Karpas-422 (cell line): ENCODE measurements at regions not wholly inside any gene's neighbourhood (a gene's known extent, or its start where the extent isn't known, plus 50 kb on each side); places are given as distances from the start of the nearest gene placed in this dataset.
"Not testable (repeated sequence)": the region's sequence is repeated elsewhere in the genome, so short reads cannot be mapped to it uniquely, and the experiment has no call there.

ENCODE experiments used
- DNase-seq: peaks from one replicate; pipeline ENCODE4 v3.0.0-alpha.2; 2015
- H2AFZ ChIP-seq: fragments of 200-600 bp; sonication (generic); 2 replicates; pipeline ENCODE4 v1.6.1; 2014; ENCODE audit warnings: antibody characterized with exemption, low read length, mixed read lengths
- H3K27ac ChIP-seq: fragments of 200-600 bp; sonication (generic); 2 replicates; pipeline ENCODE4 v1.5.1; 2014; ENCODE audit warnings: mild to moderate bottlenecking, low read length, moderate library complexity
- H3K27me3 ChIP-seq: fragments of 200-600 bp; sonication (generic); 2 replicates; pipeline ENCODE4 v1.6.1; 2014; ENCODE audit warnings: low read length, mixed read lengths
- H3K36me3 ChIP-seq: fragments of 200-600 bp; sonication (generic); 2 replicates; pipeline ENCODE4 v1.6.1; 2014; ENCODE audit warnings: low read length, mixed read lengths; ENCODE audit not compliant: insufficient read depth
- H3K4me1 ChIP-seq: fragments of 200-600 bp; sonication (generic); 2 replicates; pipeline ENCODE4 v1.6.1; 2014; ENCODE audit warnings: mild to moderate bottlenecking, low read length, mixed read lengths
- H3K4me2 ChIP-seq: fragments of 200-600 bp; sonication (generic); 2 replicates; pipeline ENCODE4 v1.6.1; 2014; ENCODE audit warnings: low read length, low read depth, mild to moderate bottlenecking; ENCODE audit not compliant: poor library complexity, severe bottlenecking
- H3K4me3 ChIP-seq: fragments of 200-600 bp; sonication (generic); 2 replicates; pipeline ENCODE4 v1.5.1; 2014; ENCODE audit warnings: mild to moderate bottlenecking, antibody characterized with exemption, low read length, mixed read lengths
- H3K79me2 ChIP-seq: fragments of 200-600 bp; sonication (generic); 2 replicates; pipeline ENCODE4 v1.6.1; 2014; ENCODE audit warnings: mild to moderate bottlenecking, low read length, mixed read lengths
- H3K9ac ChIP-seq: fragments of 200-600 bp; sonication (generic); 2 replicates; pipeline ENCODE4 v1.6.0; 2014; ENCODE audit warnings: low read length
- H3K9me2 ChIP-seq: fragments of 200-600 bp; sonication (generic), shearing (Covaris generic); replicated peaks from 2 replicates; pipeline ENCODE4 v1.6.0; 2014; ENCODE audit warnings: mild to moderate bottlenecking, low read length, moderate library complexity; ENCODE audit not compliant: insufficient read depth
- H3K9me3 ChIP-seq: fragments of 300-700, 200-600 bp; sonication (generic); 2 replicates; pipeline ENCODE4 v1.6.1; 2014; ENCODE audit warnings: low read length, mixed read lengths
- H4K20me1 ChIP-seq: fragments of 200-600 bp; sonication (generic); 2 replicates; pipeline ENCODE4 v1.6.1; 2014; ENCODE audit warnings: mild to moderate bottlenecking, antibody characterized with exemption, low read length, low read depth; ENCODE audit not compliant: insufficient read depth

GRCh38 chr5:98016771-98017170, 756.7 kb upstream of the RGMB start:
- Histone ChIP-seq H2AFZ (no peak overlapping the region), H3K9ac (no peak overlapping the region), H3K36me3 (no peaks in the 10 kb centered on the region), H3K79me2 (no peaks in the 10 kb centered on the region), H4K20me1 (no peaks in the 10 kb centered on the region), H3K4me1 (no peaks in the 10 kb centered on the region), H3K4me2 (no peak overlapping the region), H3K27me3 (no peaks in the 10 kb centered on the region), H3K4me3 (no peak overlapping the region), H3K9me3 (no peaks in the 10 kb centered on the region), H3K27ac (no peak overlapping the region), H3K9me2 (0 out of 2 replicates have a peak, but pooled peaks cover 2% of the 10 kb centered on the region)
- no peak for DNase-seq

DNA sequence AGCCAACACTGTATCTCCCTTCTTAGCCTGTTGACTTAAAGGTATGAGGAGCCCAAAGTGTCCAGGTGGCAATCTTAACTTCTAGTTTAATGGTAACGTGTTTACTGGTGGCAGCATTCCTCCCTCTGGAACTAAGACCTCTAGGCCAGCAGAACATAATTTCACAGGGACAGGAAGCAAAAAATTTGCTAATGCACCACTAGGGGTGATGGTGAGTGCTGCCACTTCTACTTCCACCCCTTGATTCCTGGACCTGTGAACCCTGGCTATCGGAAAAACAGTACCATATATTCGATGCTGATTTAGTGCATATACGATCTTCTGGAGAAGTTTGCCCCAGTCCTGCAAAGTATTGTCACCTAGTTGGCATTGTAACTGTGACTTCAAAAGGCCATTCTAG, 743.2 kb upstream of the RGMB start:
- not testable (repeated sequence) for H4K20me1 ChIP-seq

GRCh38 chr5:98031036-98031435, 742.4 kb upstream of the RGMB start:
- H3K9me2 ChIP-seq, H2AFZ ChIP-seq, H3K4me1 ChIP-seq, H3K27me3 ChIP-seq, H3K9ac ChIP-seq, H3K79me2 ChIP-seq, H3K27ac ChIP-seq, DNase-seq, H4K20me1 ChIP-seq, H3K36me3 ChIP-seq, H3K4me3 ChIP-seq, H3K4me2 ChIP-seq, H3K9me3 ChIP-seq: not testable (repeated sequence)

More for the DNA sequence above, 743.2 kb upstream of the RGMB start:
- not testable (repeated sequence) for H3K36me3 ChIP-seq, DNase-seq, H3K27me3 ChIP-seq, H3K9ac ChIP-seq, H3K4me1 ChIP-seq, H2AFZ ChIP-seq, H3K4me2 ChIP-seq, H3K4me3 ChIP-seq, H3K9me2 ChIP-seq, H3K9me3 ChIP-seq, H3K27ac ChIP-seq, H3K79me2 ChIP-seq

DNA sequence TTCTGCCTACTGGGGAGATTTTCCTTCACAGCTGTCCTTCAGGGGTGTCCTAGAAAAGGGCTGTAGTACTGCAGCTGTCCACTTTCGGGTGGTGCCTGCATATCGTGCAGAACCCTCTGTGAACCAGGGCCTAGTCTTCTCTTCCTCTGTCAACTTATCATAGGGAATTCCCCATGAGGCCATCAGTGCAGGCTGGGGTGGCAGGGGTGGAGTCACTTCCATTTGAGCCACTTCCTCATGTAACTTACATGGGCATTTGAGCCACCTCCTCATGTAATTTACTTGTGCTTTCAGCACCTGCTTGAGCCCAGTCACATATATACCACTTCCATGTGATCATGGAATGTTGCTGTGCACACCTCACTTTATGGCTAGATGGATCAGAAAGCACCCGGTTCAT, 742.0 kb upstream of the RGMB start:
- no peaks in the 10 kb centered on the region for H3K36me3 ChIP-seq
- no peaks in the 10 kb centered on the region for H3K9me2 ChIP-seq
- H2AFZ ChIP-seq = no peak overlapping the region
- no peaks in the 10 kb centered on the region for H3K79me2 ChIP-seq
- H3K4me1 ChIP-seq = no peaks in the 10 kb centered on the region
- no peak overlapping the region for H3K4me3 ChIP-seq
- no peaks in the 10 kb centered on the region for H4K20me1 ChIP-seq
- H3K9ac ChIP-seq = no peak overlapping the region
- no peak overlapping the region for H3K27ac ChIP-seq
- no peak for DNase-seq
- H3K9me3 ChIP-seq = no peaks in the 10 kb centered on the region
- no peak overlapping the region for H3K4me2 ChIP-seq
- H3K27me3 ChIP-seq = no peaks in the 10 kb centered on the region

GRCh38 chr5:98031926-98032325, 741.5 kb upstream of the RGMB start:
- no peak for DNase-seq
- Histone ChIP-seq H3K4me3 (no peak overlapping the region), H3K9me2 (no peaks in the 10 kb centered on the region), H4K20me1 (no peaks in the 10 kb centered on the region), H2AFZ (no peak overlapping the region), H3K79me2 (no peaks in the 10 kb centered on the region), H3K9ac (no peak overlapping the region), H3K9me3 (no peaks in the 10 kb centered on the region), H3K36me3 (no peaks in the 10 kb centered on the region), H3K27ac (no peak overlapping the region), H3K27me3 (no peaks in the 10 kb centered on the region), H3K4me2 (no peak overlapping the region), H3K4me1 (no peaks in the 10 kb centered on the region)

DNA sequence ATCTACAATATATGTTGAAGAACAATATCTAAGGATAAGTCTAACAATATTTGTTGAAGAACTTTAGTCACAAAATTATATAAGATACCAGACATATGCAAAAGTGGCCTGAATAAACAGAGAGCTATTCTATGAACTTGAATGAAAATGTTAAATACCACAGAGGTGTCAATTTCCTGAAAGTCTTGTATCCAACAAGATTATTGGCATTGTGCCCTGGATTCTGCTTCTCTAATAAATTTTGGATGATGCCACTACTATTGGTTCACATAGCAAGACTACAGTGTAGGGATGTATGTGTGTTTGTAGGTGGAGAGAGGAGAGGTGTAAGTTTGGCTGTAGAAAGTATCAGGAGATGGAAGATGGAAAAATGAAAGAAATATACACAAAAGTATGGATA, 731.8 kb upstream of the RGMB start:
- Histone ChIP-seq H4K20me1 (no peaks in the 10 kb centered on the region), H3K36me3 (no peaks in the 10 kb centered on the region), H3K9me2 (no peaks in the 10 kb centered on the region), H3K9me3 (no peaks in the 10 kb centered on the region), H3K4me1 (no peaks in the 10 kb centered on the region), H3K27me3 (no peaks in the 10 kb centered on the region), H3K79me2 (no peaks in the 10 kb centered on the region), H3K4me2 (no peak overlapping the region), H3K27ac (no peak overlapping the region), H3K9ac (no peak overlapping the region), H2AFZ (no peak overlapping the region), H3K4me3 (no peak overlapping the region)
- DNase-seq = no peak

DNA sequence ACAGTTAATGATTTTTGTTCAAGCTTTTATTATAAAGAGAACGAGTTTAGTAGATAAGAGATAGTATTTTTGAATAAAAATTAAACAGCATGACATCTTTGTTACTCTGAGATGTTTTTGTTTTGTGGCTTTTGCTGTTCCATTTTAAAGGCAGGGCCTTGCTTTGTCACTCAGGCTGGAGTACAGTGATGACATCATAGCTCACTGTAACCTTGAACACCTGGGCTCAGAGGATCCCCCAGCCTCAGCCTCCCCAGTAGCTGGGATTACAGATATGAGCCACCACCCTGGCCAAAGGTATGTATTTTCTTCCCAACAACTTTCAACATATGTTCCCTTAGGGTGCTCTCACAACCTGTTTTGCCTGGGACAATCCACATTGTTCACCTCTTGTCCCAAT, 730.9 kb upstream of the RGMB start:
- H3K9me2 ChIP-seq = no peaks in the 10 kb centered on the region
- no peaks in the 10 kb centered on the region for H3K79me2 ChIP-seq
- no peak overlapping the region for H3K27ac ChIP-seq
- H3K4me2 ChIP-seq = no peak overlapping the region
- no peaks in the 10 kb centered on the region for H3K4me1 ChIP-seq
- H2AFZ ChIP-seq = no peak overlapping the region
- no peaks in the 10 kb centered on the region for H3K9me3 ChIP-seq
- no peaks in the 10 kb centered on the region for H4K20me1 ChIP-seq
- H3K4me3 ChIP-seq = no peak overlapping the region
- no peak for DNase-seq
- H3K27me3 ChIP-seq = no peaks in the 10 kb centered on the region
- no peak overlapping the region for H3K9ac ChIP-seq
- H3K36me3 ChIP-seq = no peaks in the 10 kb centered on the region

DNA sequence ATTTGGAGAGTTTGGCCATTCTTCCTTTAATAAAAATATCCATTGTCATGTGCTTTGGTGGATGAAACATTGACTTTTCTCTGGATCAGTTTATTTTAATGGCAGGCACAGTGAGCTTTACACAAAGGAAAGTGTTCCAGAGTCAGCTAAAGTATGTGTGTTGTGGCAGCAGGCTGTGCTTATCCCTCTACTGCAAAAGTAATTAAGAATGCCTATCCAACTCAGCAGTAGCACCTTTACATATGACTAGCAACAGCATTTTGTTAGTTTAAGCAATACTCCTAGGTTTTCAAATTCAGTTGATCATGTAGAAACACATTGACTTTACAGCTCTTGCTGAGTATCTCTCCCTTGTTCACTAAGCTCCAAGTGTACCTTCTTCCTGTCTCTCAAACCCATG, 730.5 kb upstream of the RGMB start:
- no peak overlapping the region for H2AFZ ChIP-seq

GRCh38 chr5:98050583-98050982, 722.9 kb upstream of the RGMB start:
- Histone ChIP-seq H3K9ac (no peak overlapping the region), H3K9me3 (no peaks in the 10 kb centered on the region), H3K27me3 (no peaks in the 10 kb centered on the region), H3K36me3 (no peaks in the 10 kb centered on the region), H3K27ac (no peak overlapping the region), H2AFZ (no peak overlapping the region), H3K4me3 (no peak overlapping the region), H3K4me1 (no peaks in the 10 kb centered on the region), H4K20me1 (no peaks in the 10 kb centered on the region), H3K9me2 (no peaks in the 10 kb centered on the region), H3K4me2 (no peak overlapping the region), H3K79me2 (no peaks in the 10 kb centered on the region)
- no peak for DNase-seq

More for the DNA sequence above, 730.5 kb upstream of the RGMB start:
- Histone ChIP-seq H3K36me3 (no peaks in the 10 kb centered on the region), H3K4me3 (no peak overlapping the region), H3K9me3 (no peaks in the 10 kb centered on the region), H3K27me3 (no peaks in the 10 kb centered on the region), H3K27ac (no peak overlapping the region), H3K79me2 (no peaks in the 10 kb centered on the region), H4K20me1 (no peaks in the 10 kb centered on the region), H3K4me1 (no peaks in the 10 kb centered on the region), H3K9ac (no peak overlapping the region), H3K9me2 (no peaks in the 10 kb centered on the region), H3K4me2 (no peak overlapping the region)
- DNase-seq = no peak
